Common myeloid progenitor, CD34-positive (primary cell): ENCODE measurements at regions not wholly inside any gene's neighbourhood (a gene's known extent, or its start where the extent isn't known, plus 50 kb on each side); places are given as distances from the start of the nearest gene placed in this dataset.

ENCODE experiments used
- CTCF ChIA-PET: fragments of 350-600 bp; sonication (Branson Sonifier 250); formaldehyde crosslinking; loops from one replicate; lab custom pipeline; 2021; ENCODE audit warnings: antibody characterized with exemption; lab: Charles Lee
- POLR2A ChIA-PET: fragments of 350-600 bp; sonication (Branson Sonifier 250); formaldehyde crosslinking; loops from one replicate; lab custom pipeline; 2021; ENCODE audit warnings: antibody characterized with exemption; lab: Charles Lee
- DNase-seq, 3 donors: peaks; one replicate each; pipeline versions ENCODE4 v3.0.0 to v3.0.0-alpha.2; 2013
- H3K27ac ChIP-seq, 2 experiments: 1 replicate in 1 of 2; 2 replicates in 1 of 2; pipeline ENCODE4 v1.7.0; 2013; ENCODE audit warnings: inconsistent platforms in 2 of 2, low read length in 2 of 2, mild to moderate bottlenecking in 2 of 2, low read depth in 1 of 2, moderate library complexity in 1 of 2; ENCODE audit not compliant: severe bottlenecking in 2 of 2, insufficient read depth in 1 of 2, poor library complexity in 1 of 2
- H3K27me3 ChIP-seq, 5 experiments: replicated peaks in 2 of 5; 1 replicate in 3 of 5; 2 replicates in 2 of 5; pipeline versions ENCODE4 v1.6.1 to v1.7.0; 2013; ENCODE audit warnings: low read length in 4 of 5, mild to moderate bottlenecking in 2 of 5, moderate library complexity in 2 of 5, inconsistent platforms in 1 of 5; ENCODE audit not compliant: insufficient read depth in 5 of 5, control insufficient read depth in 4 of 5
- H3K36me3 ChIP-seq, 4 experiments: 1 replicate in 2 of 4; 2 replicates in 2 of 4; pipeline versions ENCODE4 v1.6.1 to v1.7.0; 2013; ENCODE audit warnings: low read length in 3 of 4, control low read depth in 1 of 4, mild to moderate bottlenecking in 1 of 4; ENCODE audit not compliant: control insufficient read depth in 4 of 4, insufficient read depth in 4 of 4
- H3K4me1 ChIP-seq, 4 experiments: 1 replicate in 3 of 4; 2 replicates in 1 of 4; pipeline versions ENCODE4 v1.6.1 to v1.7.1; 2013; ENCODE audit warnings: low read length in 3 of 4, mild to moderate bottlenecking in 3 of 4, control low read depth in 1 of 4, inconsistent platforms in 1 of 4, moderate library complexity in 1 of 4; ENCODE audit not compliant: control insufficient read depth in 4 of 4, insufficient read depth in 4 of 4; ENCODE audit errors: control extremely low read depth in 1 of 4
- H3K4me3 ChIP-seq, 7 experiments: 1 replicate in 4 of 7; 2 replicates in 3 of 7; pipeline versions ENCODE4 v1.5.1 to v1.7.0; 2013; ENCODE audit warnings: mild to moderate bottlenecking in 7 of 7, low read length in 6 of 7, moderate library complexity in 6 of 7, inconsistent platforms in 2 of 7, low read depth in 2 of 7, control low read depth in 1 of 7; ENCODE audit not compliant: insufficient read depth in 4 of 7, control insufficient read depth in 1 of 7; ENCODE audit errors: extremely low read depth in 1 of 7
- H3K9me3 ChIP-seq, 5 experiments: 1 replicate in 4 of 5; 2 replicates in 1 of 5; pipeline versions ENCODE4 v1.6.1 to v1.7.1; 2013; ENCODE audit warnings: low read length in 4 of 5, mild to moderate bottlenecking in 2 of 5, inconsistent platforms in 1 of 5, low read depth in 1 of 5, moderate library complexity in 1 of 5; ENCODE audit not compliant: control insufficient read depth in 4 of 5, insufficient read depth in 2 of 5; ENCODE audit errors: control extremely low read depth in 1 of 5
- WGBS: methylation state at CpG from one replicate; pipeline ENCODE4 v1.1.5; 2013; ENCODE audit not compliant: insufficient coverage; 5-methylcytosine and 5-hydroxymethylcytosine counted together

DNA sequence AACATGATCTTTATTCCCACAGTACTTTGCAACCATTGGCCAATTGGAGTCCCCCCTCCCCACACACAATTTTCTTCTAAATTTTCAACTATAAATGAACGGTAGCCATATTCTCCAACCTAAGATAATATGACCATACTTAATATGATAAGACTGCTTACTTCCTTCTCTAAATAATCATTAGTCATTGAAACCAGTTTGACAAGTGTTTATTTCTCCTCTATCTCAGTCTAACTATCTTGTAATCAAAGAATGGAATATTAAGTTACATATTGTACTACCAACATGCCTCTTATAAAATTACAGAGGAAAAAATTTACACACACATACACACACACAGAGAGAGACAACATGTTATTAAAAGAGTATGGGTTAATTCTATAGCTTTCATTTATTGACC lies 567.4 kb upstream of the TMPRSS15 start:
- no peak for DNase-seq
- no peak overlapping the region for H3K4me3 ChIP-seq
- CTCF ChIA-PET, result no interaction called here
- no peaks in the 10 kb centered on the region for H3K4me1 ChIP-seq
- POLR2A ChIA-PET, result no interaction called here
- no peaks in the 10 kb centered on the region for H3K9me3 ChIP-seq
- no peaks in the 10 kb centered on the region for H3K36me3 ChIP-seq
- WGBS, result no CpG with 5 or more reads among the region's 1 CpG
- no peak overlapping the region for H3K27ac ChIP-seq
- no peaks in the 10 kb centered on the region for H3K27me3 ChIP-seq

DNA sequence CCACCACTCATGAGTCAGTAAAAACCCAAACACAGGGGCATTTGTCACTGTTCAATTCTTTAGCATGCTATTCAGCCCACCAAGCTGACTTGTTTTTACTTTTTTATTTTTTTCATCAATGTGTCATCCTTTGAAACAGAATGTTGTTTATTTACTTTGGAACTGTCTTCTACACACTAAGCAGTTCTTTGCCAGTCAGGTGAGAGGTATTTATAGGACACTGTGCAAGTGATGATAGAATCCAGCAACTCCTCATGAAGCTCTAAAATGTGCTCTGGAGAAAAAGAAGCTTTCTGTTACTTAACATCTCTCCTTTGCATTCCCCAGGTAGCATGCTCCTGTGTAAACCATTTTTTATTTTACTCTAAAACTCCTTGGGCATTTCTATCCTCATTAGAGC lies 582.0 kb upstream of the TMPRSS15 start:
- DNase-seq, result no peak
- no peak overlapping the region for H3K4me3 ChIP-seq
- H3K27ac ChIP-seq, result no peak overlapping the region
- no peaks in the 10 kb centered on the region for H3K27me3 ChIP-seq
- H3K4me1 ChIP-seq, result no peaks in the 10 kb centered on the region
- CTCF ChIA-PET, result interaction anchor here (0.8 kb wide), 1 partner anchor 10 kb away, joined by 3 read pairs; no protein-coding TSS in a partner anchor
- POLR2A ChIA-PET, result no interaction called here
- H3K9me3 ChIP-seq, result peaks cover 0 to 4% (median 0%) of the 10 kb centered on the region in 5 experiments
- no peaks in the 10 kb centered on the region for H3K36me3 ChIP-seq

DNA sequence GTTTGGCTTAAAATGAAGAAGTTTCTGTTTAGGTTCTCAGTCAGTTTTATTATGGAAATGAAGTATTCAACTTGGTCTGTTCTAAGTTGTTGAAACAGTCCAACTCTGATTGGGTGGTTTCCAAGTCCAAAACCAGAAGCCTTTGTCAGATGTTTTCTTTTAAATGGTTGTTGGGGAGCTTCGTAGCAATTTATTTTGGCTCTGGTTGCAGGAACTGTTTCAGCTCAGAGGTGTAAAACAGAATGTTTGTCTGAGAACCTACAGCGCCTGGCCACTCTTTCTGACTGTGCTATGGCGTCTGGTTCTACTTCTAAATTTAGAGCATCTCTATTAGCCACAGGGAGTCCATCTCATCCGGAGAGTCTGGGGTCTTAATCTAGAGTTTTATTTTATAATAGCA lies 582.6 kb upstream of the TMPRSS15 start:
- peaks cover 0 to 4% (median 0%) of the 10 kb centered on the region in 5 experiments for H3K9me3 ChIP-seq
- ChIA-PET CTCF (interaction anchor here (0.8 kb wide), 1 partner anchor 9 kb away, joined by 3 read pairs; no protein-coding TSS in a partner anchor), POLR2A (no interaction called here)

DNA sequence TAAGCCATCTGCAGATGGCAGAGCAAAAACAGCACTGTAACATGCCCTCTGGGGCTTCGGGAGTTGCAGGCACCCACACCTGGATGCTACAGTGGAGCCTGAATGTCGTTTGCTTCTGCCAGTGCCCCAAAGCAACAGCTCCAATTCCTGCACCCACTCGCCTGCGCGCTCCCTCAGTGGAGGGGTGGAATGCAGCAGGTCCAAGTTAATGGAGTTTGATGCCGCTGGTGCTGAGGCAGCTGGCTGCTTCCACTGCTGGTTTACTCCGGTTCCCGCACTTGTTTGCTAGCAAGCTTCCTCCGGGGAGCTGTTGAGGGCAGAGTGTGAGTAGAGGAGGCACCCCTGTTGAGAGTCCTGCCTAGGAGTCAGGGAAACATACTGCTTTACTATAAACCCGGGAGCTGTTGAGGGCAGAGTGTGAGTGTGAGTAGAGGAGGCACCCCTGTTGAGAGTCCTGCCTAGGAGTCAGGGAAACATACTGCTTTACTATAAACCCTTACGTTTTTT lies 584.0 kb upstream of the TMPRSS15 start:
- Histone ChIP-seq H3K9me3 (peaks cover 0 to 4% (median 0%) of the 10 kb centered on the region in 5 experiments), H3K36me3 (no peaks in the 10 kb centered on the region), H3K4me3 (no peak overlapping the region), H3K27ac (no peak overlapping the region), H3K4me1 (no peaks in the 10 kb centered on the region), H3K27me3 (no peaks in the 10 kb centered on the region)
- 97% methylated on average over 6 of the region's 11 CpGs for WGBS
- ChIA-PET CTCF (no interaction called here), POLR2A (no interaction called here)
- DNase-seq, result no peak

More for the DNA sequence above, 582.6 kb upstream of the TMPRSS15 start:
- no peaks in the 10 kb centered on the region for H3K4me1 ChIP-seq
- no peaks in the 10 kb centered on the region for H3K27me3 ChIP-seq
- no peak for DNase-seq
- no peak overlapping the region for H3K4me3 ChIP-seq
- no peak overlapping the region for H3K27ac ChIP-seq
- WGBS, result 100% methylated on average over 1 of the region's 4 CpGs
- H3K36me3 ChIP-seq, result no peaks in the 10 kb centered on the region

DNA sequence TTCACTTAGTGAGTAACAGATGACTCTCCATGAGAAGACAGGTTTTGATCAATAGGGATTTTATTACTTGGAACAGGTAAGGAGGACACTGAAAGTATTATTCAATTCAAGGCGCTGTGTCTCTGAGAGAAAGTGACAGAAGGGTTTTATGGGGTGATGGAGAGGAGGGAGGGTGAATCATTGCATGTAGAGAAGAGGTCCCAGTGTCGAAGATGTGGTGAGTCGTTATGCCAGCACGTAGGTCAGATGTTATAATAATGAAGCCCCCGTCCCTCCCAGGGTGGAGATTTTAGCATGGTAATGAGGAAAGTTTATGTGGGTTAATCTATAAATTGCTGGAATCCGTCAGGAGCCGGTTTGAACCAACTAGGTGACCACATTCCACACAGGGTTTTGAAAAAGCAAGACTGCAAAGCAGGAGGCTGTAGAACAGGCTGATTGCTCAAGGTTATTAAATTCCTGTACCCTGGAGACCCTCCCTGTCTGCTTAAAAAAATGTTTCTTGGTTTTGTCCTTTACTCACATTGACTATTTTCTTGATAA lies 586.4 kb upstream of the TMPRSS15 start:
- no peak overlapping the region for H3K27ac ChIP-seq
- H3K4me1 ChIP-seq, result no peaks in the 10 kb centered on the region
- DNase-seq, result no peak
- H3K9me3 ChIP-seq, result no peaks in the 10 kb centered on the region
- no peaks in the 10 kb centered on the region for H3K27me3 ChIP-seq
- ChIA-PET POLR2A (no interaction called here), CTCF (no interaction called here)
- 92% methylated on average over 7 of the region's 7 CpGs for WGBS
- no peaks in the 10 kb centered on the region for H3K36me3 ChIP-seq
- no peak overlapping the region for H3K4me3 ChIP-seq

DNA sequence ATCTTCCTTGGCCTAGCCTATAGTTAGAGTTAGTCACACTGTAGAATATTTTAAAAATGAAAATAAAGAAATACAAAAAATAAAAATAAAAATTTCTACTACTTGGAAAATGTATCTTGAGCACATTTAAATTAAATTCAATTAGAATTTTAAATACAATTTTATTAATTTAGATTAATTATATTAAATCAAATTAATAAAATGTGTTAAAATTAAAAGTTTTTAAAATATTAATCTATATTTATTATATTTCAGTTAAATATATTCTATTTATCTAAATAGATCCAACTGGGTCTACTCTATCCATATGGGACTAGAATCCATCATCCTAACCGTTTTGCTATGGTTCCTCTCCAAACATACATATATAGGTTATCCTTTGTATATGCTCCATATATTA lies 588.3 kb upstream of the TMPRSS15 start:
- no peaks in the 10 kb centered on the region for H3K36me3 ChIP-seq
- no peaks in the 10 kb centered on the region for H3K27me3 ChIP-seq
- DNase-seq, result no peak
- H3K4me3 ChIP-seq, result no peak overlapping the region
- ChIA-PET CTCF (no interaction called here), POLR2A (no interaction called here)
- H3K4me1 ChIP-seq, result no peaks in the 10 kb centered on the region
- no peaks in the 10 kb centered on the region for H3K9me3 ChIP-seq
- H3K27ac ChIP-seq, result no peak overlapping the region
- no CpG with 5 or more reads among the region's 1 CpG for WGBS

DNA sequence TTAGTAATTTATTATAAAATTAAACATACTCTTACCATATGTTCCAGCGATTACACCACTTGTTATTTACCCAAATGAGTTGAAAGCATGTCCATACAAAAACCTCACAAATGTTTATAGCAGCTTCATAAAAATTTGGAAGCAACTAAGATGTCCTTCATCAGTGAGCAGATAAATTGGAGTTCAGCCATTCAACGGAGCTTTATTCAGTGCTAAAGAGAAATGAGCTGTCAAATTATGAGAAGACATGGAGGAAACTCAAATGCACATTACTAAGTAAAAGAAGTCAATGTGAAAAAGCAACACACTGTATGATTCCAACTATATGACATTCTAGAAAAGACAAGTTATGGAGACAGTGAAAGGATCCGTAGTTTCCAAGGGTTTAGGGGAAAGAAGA lies 606.7 kb upstream of the TMPRSS15 start:
- Histone ChIP-seq H3K4me3 (no peak overlapping the region), H3K27ac (no peak overlapping the region), H3K27me3 (no peaks in the 10 kb centered on the region), H3K4me1 (no peaks in the 10 kb centered on the region), H3K36me3 (no peaks in the 10 kb centered on the region), H3K9me3 (no peaks in the 10 kb centered on the region)
- 88% methylated on average over 1 of the region's 3 CpGs for WGBS
- CTCF ChIA-PET, result interaction anchor here (0.6 kb wide), 1 partner anchor 510 kb away, joined by 3 read pairs; no protein-coding TSS in a partner anchor
- POLR2A ChIA-PET, result no interaction called here
- DNase-seq, result no peak
